ENCODE measurements at regions not wholly inside any gene's neighbourhood (a gene's known extent, or its start where the extent isn't known, plus 50 kb on each side); places are given as distances from the start of the nearest gene placed in this dataset.

DNA sequence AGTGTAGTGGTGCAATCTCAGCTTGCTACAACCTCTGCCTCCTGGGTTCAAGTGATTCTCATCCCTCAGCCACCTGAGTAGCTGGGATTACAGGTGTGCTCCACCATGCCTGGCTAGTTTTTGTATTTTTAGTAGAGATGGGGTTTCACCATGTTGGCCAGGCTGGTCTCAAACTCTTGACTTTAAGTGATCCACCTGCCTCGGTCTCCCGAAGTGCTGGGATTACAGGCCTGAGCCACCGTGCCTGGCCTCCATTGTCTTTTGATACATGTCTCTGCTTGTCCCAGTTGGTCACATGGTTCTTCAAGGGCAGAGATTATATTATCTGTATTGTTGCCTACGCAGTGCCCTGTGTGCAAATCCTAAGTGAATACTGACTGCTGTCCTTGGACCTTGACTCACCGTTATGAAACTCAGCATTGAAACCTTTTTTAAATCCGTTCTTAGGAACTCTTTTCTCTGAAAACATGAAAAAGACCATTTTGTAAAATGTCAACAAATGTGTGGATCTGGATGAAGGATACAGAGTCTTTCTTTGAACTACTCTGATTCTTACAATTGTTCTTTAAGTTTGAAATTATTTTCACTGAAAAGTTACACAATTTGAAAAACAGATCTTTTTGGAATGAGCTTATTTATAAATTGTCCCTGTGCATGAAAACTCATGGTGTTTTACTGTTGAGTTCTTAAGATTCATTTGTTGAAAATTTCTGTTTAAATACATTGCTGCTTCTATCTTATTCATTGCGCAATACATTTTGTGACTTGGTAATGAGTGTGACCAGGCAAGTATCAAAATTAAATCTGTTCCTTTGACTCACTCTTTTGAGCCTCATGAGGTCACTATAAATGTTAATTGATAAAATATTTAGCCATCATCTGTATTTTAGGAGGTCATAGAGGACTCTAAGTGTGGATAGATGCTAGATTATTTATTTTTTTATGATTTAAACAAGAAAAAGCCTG, 293.5 kb downstream of the UTRN start (continued):
- peak; percentile 42; the same call in 1 of the 2 replicates for TF ChIP-seq NAIF1 (CRISPR knock-in tag; IDR thresholded peaks at IDR 0.05; ENCODE audit: borderline replicate concordance)
- TF ChIP-seq HOXA3 (CRISPR knock-in tag; IDR thresholded peaks at IDR 0.05) = peak; percentile 71; the same call in 1 of the 2 replicates
- TF ChIP-seq, protein P1, sequence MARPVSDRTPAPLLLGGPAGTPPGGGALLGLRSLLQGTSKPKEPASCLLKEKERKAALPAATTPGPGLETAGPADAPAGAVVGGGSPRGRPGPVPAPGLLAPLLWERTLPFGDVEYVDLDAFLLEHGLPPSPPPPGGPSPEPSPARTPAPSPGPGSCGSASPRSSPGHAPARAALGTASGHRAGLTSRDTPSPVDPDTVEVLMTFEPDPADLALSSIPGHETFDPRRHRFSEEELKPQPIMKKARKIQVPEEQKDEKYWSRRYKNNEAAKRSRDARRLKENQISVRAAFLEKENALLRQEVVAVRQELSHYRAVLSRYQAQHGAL (CRISPR knock-in tag; IDR thresholded peaks at IDR 0.05; ENCODE audit: not compliant biosample characterization) = no peak
- TF ChIP-seq NFRKB (IDR thresholded peaks at IDR 0.05) = no peak
- peak; percentile 55; the same call in 1 of the 2 replicates for TF ChIP-seq BORCS8-MEF2B (CRISPR knock-in tag; IDR thresholded peaks at IDR 0.05)
- TF ChIP-seq KLF11 (CRISPR knock-in tag; IDR thresholded peaks at IDR 0.05) = peak; percentile 31; the same call in 1 of the 2 replicates
- TF ChIP-seq ELF3 (CRISPR knock-in tag; IDR thresholded peaks at IDR 0.05) = peak; percentile 73; the same call in 1 of the 2 replicates
- 0 out of 2 replicates have a peak, but pooled peaks have one; percentile 52 for TF ChIP-seq SALL2 (CRISPR knock-in tag; IDR thresholded peaks at IDR 0.05)
- TF ChIP-seq BRD4 (CRISPR knock-in tag; IDR thresholded peaks at IDR 0.05) = no peak
- TF ChIP-seq RFXAP (CRISPR knock-in tag; IDR thresholded peaks at IDR 0.05; ENCODE audit: borderline replicate concordance) = 0 out of 2 replicates have a peak, but pooled peaks have one; percentile 29
- TF ChIP-seq ZKSCAN8 (CRISPR knock-in tag; IDR thresholded peaks at IDR 0.05; ENCODE audit: borderline replicate concordance) = peak; percentile 61; the same call in 1 of the 2 replicates
- TF ChIP-seq MEIS2 (CRISPR knock-in tag; IDR thresholded peaks at IDR 0.05) = no peak; the same call in 1 of the 2 replicates
- TF ChIP-seq, protein P2, sequence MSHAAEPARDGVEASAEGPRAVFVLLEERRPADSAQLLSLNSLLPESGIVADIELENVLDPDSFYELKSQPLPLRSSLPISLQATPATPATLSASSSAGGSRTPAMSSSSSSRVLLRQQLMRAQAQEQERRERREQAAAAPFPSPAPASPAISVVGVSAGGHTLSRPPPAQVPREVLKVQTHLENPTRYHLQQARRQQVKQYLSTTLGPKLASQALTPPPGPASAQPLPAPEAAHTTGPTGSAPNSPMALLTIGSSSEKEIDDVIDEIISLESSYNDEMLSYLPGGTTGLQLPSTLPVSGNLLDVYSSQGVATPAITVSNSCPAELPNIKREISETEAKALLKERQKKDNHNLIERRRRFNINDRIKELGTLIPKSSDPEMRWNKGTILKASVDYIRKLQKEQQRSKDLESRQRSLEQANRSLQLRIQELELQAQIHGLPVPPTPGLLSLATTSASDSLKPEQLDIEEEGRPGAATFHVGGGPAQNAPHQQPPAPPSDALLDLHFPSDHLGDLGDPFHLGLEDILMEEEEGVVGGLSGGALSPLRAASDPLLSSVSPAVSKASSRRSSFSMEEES (CRISPR knock-in tag; IDR thresholded peaks at IDR 0.05) = peak; percentile 92
- no peak for TF ChIP-seq ZNF605 (CRISPR knock-in tag; IDR thresholded peaks at IDR 0.05)
- TF ChIP-seq, protein P3, sequence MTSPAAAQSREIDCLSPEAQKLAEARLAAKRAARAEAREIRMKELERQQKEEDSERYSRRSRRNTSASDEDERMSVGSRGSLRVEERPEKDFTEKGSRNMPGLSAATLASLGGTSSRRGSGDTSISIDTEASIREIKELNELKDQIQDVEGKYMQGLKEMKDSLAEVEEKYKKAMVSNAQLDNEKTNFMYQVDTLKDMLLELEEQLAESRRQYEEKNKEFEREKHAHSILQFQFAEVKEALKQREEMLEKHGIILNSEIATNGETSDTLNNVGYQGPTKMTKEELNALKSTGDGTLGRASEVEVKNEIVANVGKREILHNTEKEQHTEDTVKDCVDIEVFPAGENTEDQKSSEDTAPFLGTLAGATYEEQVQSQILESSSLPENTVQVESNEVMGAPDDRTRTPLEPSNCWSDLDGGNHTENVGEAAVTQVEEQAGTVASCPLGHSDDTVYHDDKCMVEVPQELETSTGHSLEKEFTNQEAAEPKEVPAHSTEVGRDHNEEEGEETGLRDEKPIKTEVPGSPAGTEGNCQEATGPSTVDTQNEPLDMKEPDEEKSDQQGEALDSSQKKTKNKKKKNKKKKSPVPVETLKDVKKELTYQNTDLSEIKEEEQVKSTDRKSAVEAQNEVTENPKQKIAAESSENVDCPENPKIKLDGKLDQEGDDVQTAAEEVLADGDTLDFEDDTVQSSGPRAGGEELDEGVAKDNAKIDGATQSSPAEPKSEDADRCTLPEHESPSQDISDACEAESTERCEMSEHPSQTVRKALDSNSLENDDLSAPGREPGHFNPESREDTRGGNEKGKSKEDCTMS (CRISPR knock-in tag; conservative IDR thresholded peaks at IDR 0.05) = no peak
- TF ChIP-seq ZNF879 (CRISPR knock-in tag; IDR thresholded peaks at IDR 0.05) = no peak
- TF ChIP-seq, protein P4, sequence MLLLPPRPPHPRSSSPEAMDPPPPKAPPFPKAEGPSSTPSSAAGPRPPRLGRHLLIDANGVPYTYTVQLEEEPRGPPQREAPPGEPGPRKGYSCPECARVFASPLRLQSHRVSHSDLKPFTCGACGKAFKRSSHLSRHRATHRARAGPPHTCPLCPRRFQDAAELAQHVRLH (CRISPR knock-in tag; IDR thresholded peaks at IDR 0.05; ENCODE audit: borderline replicate concordance, low read depth) = peak; percentile 52; the same call in 1 of the 2 replicates
- TF ChIP-seq ZFY (CRISPR knock-in tag; IDR thresholded peaks at IDR 0.05) = peak; percentile 75
- TF ChIP-seq CREB1 (IDR thresholded peaks at IDR 0.05) = no peak
- peak; percentile 70 for TF ChIP-seq CREB1 (CRISPR knock-in tag; IDR thresholded peaks at IDR 0.05)
- TF ChIP-seq, protein P5, sequence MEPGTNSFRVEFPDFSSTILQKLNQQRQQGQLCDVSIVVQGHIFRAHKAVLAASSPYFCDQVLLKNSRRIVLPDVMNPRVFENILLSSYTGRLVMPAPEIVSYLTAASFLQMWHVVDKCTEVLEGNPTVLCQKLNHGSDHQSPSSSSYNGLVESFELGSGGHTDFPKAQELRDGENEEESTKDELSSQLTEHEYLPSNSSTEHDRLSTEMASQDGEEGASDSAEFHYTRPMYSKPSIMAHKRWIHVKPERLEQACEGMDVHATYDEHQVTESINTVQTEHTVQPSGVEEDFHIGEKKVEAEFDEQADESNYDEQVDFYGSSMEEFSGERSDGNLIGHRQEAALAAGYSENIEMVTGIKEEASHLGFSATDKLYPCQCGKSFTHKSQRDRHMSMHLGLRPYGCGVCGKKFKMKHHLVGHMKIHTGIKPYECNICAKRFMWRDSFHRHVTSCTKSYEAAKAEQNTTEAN (CRISPR knock-in tag; conservative IDR thresholded peaks at IDR 0.05) = peak; percentile 92
- TF ChIP-seq HOXD1 (CRISPR knock-in tag; IDR thresholded peaks at IDR 0.05) = peak; percentile 57
- no peak for TF ChIP-seq ATF7 (IDR thresholded peaks at IDR 0.05)
- no peak for TF ChIP-seq ATF7 (CRISPR knock-in tag; IDR thresholded peaks at IDR 0.05)
- 0 out of 2 replicates have a peak, but pooled peaks have one; percentile 51 for TF ChIP-seq ZMAT3 (CRISPR knock-in tag; conservative IDR thresholded peaks at IDR 0.05)

Data from HepG2 (cell line).